ELF-1 (cell line): ENCODE measurements at regions not wholly inside any gene's neighbourhood (a gene's known extent, or its start where the extent isn't known, plus 50 kb on each side); places are given as distances from the start of the nearest gene placed in this dataset.
"Not testable (repeated sequence)": the region's sequence is repeated elsewhere in the genome, so short reads cannot be mapped to it uniquely, and the experiment has no call there.

Source experiments
- DNase-seq: peaks from one replicate; pipeline ENCODE4 v3.0.0-alpha.2; 2016; ENCODE audit warnings: low read depth, low spot score

DNA sequence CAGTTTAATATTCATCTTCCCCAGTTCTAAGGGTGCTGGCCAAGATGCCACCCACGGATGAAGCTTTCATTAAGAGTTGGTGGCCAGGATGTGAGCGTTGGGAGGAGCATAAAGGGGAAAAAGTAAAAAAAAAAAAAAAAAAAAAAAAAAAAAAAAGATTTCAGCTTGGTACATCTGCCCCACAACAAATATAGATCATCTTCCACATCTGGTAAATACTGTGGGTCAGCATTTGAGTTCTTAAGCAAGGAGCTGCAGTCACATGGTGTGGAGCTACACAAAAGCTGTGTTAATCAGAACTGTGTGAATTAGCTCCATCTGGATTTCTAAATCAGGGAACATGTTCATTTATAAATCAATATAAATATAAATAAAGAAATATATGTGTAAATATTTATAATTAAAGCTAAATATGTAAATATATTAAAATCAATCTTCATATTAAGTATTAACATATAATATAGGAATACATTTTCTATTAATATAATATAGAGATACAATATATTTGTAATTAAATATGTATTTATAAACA is 262.3 kb downstream of the NUAK1 start:
- no peak for DNase-seq

DNA sequence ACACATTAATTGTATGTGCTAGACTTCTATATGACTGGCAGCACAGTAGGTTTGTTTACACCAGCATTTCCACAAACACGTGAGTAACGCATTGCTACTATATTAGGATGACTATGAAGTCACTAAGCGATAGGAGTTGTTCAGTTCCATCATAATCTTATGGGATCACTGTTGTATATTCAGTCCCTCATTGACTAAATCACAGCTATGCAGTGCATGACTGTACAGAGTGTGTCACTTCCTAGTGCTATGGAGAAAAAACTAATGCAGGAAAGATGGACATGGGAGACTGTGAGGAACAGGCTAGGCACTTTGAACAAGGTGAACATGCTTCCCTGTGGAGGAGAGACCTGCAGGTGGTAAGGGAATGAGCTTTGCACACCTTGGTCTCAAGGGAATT is 259.8 kb downstream of the NUAK1 start:
- no peak for DNase-seq

DNA sequence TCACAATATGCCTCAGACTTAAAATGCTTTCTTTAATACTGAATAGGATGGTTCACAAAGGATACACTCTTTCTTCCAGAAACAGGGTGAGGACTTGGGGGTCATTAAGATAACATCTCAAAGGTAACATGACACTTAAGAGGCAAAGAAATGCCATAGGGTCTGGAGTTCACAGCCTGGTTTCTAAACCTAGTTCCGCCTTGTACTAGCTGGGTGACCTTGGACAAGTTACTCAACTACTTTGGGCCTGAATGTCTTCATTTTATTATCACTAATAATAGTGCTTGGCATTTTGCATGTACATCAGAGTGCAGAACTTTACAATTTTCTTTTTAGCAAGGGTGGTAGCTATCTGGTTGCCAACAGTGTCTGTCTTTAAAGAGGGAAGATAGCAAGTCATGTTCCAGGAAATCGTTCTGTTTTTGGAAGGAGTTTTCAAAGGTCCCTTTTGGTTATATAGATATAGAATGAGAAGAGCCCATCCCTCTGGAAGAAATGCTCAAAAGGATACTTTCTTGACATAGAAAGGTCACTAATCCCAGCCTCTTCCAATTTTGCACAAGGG is 257.8 kb downstream of the NUAK1 start:
- DNase-seq = no peak

DNA sequence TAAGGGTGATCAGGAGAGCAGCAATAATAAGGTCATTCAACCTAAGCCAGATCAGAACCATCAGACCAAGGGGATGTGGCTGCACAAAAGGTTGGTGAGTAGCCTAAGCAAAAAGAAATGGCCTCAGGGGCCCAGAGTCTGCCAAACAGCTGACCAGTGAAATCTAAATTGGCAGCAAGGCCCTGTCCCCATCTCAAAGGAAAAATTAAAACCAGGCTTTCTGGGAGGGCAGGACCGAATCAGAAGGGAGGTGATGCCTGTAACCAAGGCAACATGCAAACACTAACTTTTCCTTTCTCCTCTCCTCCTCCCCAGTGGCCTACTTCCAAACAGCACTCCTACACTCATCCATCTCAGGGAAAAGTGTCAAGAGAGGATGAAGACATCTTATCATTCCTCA is 256.4 kb downstream of the NUAK1 start:
- DNase-seq = peak; percentile 35

DNA sequence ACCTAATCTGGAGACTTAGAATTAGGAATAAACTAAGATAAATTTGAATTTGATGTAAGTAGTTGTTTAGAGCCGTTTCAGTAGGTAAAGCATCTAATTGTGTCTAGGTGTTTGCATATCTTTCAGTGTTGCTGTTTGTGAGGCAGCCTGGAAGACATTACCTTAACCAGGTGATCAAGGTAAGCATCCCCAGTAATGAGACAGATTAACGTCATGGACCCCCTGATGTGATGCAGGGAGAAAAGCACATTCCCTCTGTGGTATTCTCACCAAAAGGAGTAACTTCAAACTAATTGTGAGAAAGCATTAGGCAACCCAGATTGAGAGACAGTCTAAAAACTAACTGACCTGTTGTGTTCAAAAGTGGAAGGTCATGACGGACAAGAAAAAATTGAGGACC is 251.6 kb downstream of the NUAK1 start:
- DNase-seq = no peak

DNA sequence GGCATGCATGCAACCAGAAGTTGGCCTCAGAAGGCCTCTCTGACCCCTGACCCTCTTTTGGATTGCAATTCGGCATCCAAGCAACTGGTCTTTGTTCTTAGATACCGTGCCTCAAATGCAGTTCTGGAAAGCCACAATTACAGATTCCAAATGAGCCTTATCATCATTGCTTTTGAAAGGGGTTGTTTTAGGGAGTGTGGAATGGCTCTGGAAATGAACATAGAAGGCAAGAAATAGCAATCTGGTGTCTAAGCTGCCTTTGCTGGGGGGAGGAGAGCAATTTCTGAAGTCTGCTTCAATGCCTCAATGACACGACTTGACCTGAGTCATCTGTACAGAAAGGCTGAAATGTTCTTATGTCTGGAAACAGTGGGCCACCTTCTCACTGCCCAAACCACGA is 250.1 kb downstream of the NUAK1 start:
- peak; percentile 52 for DNase-seq

DNA sequence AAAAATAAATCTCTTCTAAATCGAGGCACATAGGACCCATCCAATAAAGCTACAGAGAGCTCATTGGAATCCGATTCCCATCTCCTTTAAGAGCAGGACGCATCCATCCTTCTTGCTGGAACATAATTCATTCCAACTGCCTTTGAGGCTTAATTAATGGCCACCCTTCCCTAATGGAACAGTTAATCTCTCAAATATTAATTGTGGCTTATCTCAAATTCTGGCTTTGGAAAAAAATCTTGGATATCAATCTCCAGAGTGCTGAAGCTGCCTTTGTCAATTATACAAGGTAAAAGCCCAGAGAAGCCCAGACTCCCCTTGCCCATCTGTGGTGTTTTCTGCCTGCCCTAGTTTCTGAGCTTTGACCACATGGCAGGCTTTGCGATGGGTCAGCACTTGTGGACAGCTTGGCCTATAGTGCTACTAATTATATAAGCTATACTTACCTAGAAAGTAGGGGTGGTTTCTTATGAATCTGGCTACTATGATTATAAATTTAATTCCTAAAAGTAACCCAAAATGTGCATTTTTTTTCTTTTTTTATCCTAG is 246.3 kb downstream of the NUAK1 start:
- DNase-seq = no peak

DNA sequence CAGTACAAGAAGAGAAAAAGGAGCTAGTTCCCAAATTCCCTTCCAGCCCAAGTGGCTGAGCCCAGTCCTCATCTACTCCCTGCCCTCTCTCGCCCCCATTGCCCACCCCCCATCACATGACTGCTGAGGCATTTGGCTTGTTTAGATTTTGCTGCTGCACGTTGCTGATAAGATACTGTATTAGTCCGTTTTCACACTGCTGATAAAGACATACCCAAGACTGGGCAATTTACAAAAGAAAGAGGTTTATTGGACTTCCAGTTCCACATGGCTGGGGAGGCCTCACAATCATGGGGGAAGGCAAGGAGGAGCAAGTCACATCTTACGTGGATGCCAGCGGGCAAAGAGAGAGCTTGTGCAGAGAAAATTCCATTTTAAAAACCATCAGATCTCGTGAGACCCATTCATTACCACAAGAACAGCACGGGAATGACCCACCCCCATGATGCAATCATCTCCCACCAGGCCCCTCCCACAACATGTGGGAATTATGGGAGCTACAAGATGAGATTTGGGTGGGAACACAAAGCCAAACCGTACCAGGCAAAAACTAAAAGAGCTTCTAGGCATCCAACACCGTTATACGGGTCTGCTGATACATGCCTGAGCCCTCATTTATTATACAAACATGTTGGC is 243.4 kb downstream of the NUAK1 start:
- not testable (repeated sequence) for DNase-seq

DNA sequence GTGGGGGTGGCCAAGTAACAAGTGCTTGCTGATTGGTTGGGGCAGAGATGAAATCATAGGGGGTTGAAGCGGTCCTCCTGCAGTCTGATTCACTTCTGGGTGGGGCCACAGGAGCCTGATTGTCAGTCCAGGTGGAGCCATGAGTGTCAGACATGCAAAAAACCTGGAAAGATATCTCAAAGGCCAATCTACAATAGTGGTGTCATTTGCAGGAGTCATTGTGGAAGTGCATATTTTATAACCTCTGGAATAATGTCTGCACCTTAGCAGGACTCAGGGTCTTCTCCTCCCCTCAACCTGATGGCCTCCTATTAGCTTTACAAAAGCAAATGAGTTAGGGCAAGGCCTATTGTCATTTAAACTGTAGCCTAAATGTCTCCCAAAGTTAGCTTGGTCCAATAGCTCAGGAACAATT is 241.4 kb downstream of the NUAK1 start:
- DNase-seq = peak; percentile 89

DNA sequence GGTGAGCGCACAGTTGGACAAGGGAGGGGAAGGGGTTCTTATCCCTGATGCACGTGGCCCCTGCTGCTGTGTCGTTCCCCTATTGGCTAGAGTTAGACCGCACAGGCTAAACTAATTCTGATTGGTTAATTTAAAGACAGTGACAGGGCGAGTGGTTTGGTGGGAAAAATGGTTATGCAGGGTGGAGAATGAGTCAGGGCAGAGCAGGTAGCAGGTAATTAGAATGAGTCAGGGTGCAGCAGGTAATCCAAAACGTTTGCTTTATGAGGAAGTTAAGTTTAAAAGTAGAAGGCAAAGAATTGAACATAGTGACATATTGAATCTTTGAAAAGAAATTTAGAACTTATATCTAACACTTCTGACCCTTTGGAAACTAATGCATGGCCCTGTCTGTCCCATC is 240.5 kb downstream of the NUAK1 start:
- DNase-seq = not testable (repeated sequence)

DNA sequence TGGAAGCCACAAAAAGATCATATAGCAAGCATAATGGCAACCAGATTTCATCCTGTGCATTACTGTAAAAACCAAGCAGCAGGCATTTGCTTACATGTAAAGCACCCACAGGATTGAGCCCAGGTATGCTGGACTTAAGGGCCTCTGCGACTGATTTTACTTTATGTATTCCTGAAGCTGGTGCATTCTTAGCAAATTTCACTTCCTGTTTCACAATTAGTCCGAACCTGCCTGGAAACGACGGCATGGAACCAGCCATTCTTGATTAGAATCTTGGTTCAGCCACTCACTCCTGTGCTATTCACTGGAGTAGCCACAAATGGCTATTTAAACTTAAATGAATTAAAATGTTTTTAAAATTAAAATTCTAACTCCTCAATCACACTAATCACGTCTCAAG is 239.2 kb downstream of the NUAK1 start:
- DNase-seq = no peak

DNA sequence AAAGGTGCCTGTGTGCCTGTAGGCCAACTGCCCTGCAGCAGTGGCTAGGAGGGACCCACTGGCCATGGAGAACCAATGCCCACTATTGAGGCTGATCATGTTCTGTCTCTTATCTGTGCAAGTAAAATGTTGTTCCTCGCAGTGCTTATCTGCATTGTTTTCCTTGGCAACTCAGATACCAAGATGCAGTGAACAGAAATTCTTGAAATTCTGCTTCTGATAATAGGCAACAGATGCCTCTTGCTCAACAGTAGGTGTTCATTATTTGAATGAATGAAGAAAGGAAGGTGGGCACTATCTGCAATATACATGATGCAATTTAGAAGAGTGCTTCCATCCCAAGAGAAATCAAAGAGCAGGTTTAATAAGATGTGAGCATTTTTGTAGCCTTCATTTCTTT is 232.2 kb downstream of the NUAK1 start:
- DNase-seq = no peak

DNA sequence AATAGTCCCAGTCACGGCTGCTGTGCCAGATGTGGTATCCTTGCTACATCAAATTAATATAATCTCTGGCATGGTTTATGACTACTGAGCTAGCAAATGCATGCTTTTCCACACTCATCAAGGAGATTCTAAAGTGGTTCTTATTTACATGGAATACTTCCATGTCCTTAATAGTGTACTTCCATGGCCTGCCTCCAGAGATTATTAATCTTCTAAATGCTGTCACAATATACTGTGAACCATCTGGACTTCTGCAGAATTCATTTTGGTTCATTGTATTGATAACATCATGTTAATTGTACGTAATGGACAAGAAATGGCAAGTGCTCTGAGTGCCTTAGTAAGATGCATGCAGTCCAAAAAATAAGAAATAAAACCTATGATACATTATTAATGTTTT is 230.8 kb downstream of the NUAK1 start:
- no peak for DNase-seq

DNA sequence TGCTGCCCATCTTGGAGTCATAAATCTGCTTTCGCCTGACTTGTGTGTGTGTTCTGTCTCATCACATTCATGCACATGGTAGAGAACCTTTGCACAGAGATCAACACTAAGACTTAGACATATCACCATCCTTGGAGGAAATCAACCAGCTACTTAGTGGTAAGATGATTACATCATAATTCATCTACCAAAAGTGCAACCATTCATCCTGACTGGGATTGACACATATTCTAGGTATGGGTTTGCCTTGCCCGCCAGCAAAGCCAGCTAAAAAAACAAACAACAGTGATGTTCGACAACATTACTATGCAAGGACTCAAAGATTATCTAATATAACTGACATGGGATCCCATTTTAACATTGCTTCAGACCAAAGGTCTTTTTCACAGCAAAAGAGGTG is 228.7 kb downstream of the NUAK1 start:
- no peak for DNase-seq

DNA sequence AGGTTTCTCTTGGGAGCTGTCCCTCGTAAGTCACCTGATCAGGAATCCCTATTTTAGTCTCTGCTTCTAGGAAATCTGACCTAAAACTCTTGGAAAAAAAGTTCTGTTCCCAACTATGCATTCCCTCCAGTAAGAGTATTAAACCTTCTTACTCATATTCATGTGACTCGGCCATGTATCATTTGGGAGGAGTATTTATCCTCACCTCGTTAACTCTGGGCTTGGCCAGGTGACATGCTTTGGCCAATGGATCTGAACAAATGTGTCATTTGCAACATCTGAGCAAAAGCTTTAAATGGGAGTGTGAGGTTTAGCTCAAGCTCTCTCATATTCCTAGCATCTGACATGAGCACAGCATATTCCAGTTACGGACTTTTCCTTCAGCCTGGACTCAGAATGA is 226.8 kb downstream of the NUAK1 start:
- no peak for DNase-seq

DNA sequence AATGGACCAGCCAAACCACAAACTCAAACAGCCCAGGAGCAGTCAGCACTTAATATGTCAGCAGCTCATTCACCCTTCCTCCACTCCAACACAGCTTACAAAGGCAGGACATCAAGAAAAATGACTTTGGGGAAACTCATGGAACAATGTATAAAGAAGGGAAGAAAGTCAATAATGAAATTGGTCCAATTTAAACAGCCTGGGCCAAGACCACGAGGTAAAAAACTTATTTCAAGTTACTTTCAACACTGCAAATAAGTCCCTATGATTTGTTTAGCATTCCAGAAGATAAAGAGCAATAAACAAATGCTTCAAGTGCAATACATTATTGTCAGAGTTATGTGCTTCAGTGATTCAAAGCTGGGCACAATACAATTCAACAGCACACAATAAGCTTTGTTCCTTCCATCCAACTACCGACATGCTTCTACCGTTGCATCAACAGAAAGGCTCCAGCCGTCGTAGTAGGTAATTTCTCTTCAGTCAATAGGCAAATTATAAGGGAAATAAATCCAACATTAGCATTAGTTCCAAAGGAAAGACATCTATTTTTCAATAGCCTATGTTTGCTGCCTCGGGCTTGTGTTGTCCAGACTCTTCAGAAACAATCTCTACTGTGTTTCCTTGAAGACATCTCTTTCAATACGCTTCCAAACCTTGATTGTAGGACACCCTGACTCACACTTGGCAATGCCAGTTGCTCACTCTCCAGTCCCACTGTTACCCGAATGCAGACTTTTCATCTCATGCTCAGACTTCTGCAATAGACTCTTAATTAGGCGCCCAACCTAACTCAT is 225.7 kb downstream of the NUAK1 start:
- DNase-seq = no peak

DNA sequence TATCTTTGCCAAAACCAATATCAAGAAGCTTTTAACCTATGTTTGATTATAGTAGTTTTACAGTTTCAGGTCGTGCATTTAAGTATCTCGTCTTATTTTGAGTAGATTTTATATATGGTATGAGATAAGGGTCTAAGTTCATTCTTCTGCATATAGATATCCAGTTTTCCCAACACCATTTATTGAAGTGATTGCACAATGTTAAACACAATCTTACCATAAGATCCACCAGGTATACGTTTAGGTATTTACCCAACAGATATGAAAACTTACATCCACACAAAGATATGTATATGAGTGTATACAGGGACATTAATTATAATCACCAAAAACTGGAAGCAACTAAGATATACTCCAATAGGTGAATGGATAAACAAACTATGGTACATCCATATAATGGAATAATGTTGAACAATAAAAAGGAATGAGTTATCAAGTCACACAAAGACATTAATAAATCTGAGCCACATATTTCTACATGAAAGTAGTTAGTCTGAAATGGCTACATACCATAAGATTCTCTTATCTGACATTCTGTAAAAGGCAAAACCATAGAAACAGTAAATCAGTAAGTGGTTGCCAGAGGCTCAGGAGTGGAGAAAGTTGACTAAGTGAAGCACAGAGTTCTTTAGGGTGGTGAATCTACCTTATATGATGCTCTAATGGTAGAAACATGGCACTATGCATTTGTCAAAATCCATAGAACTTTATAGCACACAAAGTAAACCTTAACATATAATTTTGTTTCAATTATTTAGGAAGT is 222.6 kb downstream of the NUAK1 start:
- no peak for DNase-seq

DNA sequence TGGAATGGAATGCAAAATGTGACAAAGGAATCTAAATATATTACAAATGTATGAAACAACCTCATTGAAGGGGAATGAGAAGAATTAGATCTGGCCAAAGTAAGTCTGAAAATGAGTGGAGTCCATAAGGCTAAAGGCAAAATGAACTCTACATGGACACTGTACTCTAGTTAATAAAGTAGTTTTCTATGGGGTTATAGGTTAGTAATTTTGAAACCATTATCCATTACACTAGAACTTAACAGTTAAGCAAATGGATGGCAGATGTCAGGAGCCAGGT is 222.1 kb downstream of the NUAK1 start:
- DNase-seq = no peak

DNA sequence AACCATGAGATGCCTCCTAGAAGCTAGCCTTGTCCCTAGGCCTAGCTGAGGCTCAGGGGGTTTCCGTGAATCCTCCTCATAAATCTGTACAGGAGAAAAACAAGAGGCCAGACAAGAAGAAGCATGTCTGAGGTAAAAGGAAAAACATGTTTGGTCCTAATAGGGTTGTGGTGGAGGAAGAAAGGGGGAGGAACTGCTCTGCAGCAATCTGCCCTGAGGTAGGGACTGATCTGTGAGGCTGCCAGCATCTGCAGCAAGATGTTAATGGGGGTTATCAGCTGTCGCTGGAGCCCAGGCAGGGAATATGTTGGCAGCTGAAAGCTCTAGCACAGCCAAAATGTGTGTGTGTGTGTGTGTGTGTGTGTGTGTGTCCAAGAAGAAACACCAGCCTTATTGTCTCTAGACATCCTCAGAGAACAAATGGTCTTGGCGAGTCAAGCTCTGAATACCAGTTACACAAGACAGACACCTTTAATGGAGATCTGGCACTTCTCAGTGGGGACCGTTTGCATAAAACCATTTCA is 218.5 kb downstream of the NUAK1 start:
- peak; percentile 72 for DNase-seq

DNA sequence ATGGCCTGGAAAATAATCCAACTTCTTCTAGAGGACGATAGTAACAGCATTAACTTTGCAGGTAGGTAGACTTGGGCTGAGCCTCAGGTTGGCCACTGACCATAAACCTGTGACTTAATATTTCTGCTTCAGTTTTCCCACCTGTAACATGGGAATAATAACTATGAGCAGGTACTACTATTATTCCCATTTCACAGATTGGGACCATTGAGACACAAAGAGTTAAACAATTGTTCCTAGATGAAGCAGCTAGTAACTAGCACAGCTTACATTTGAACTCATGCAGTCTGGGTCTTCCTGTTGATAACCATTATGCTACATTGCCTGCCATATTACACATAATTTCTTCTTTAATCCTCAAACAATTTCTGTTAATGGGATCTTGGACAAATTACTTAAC is 217.7 kb downstream of the NUAK1 start:
- no peak for DNase-seq

DNA sequence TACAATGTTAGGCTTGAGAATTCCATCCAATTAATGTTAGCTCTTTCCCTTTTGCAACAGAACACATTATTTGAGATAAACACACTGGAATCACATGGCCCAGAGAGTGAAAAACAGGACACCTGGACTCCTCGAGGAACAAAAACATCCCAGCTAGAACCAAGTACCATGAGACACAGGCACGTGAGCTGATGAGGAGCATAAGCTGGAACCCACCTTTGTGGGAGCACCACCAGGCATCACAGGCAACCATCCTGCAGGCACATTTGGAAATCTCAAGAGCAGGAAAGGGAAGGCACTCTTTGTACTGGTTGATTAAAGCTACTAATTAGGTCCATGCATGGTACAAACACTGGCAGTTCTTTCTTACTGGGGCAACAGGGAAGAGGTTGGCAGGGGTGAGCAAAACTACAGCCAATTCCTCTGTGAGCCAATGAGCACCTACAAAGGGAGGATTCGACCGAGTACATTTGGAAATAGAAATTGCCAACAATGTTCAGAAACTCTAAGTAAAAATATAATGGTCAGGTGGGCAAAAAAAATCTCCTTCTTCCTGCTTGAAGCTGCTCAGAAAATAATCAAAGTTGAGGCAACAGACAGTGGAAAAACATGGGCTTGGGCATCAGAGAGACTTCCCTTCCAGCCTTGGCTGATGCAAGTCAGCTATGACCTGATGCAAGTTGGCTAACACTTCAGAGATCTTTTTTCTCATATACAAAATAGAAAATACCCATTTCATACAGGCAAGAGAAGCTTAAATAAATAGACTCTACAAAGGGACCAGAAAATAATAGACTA is 216.7 kb downstream of the NUAK1 start:
- DNase-seq = no peak
